ENCODE measurements at regions not wholly inside any gene's neighbourhood (a gene's known extent, or its start where the extent isn't known, plus 50 kb on each side); places are given as distances from the start of the nearest gene placed in this dataset.
"Not testable (repeated sequence)": the region's sequence is repeated elsewhere in the genome, so short reads cannot be mapped to it uniquely, and the experiment has no call there.

GRCh38 chr5:2106721-2107120 lies 224.0 kb upstream of the IRX4 start:
- in situ Hi-C loops (cut with MboI; ENCODE audit: low pct_unique_long_range_greater_than_20kb, low sequenced_read_pairs): no loop called here
- no peak for DNase-seq

GRCh38 chr5:2105141-2105540 lies 222.4 kb upstream of the IRX4 start:
- in situ Hi-C loops (cut with MboI; ENCODE audit: low pct_unique_long_range_greater_than_20kb, low sequenced_read_pairs): no loop called here
- DNase-seq: no peak

DNA sequence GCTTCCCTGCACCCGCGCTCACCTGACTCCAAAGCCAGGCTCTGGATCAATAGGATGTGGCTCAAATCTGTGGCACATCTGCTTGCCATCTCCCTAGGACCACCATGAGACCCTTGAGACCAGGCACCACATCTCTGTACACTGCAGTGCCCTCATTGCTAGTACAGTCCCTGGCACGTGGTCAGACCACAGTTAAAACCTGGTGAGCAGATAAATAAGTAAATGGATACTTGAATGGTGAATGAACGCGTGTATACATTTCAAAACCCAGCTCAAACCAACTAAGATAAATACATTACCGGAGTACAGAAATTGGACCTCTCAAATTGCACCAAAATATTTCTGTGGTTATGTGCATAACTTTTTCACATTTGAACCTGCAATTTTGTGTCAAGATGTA lies 221.2 kb upstream of the IRX4 start:
- no peak for DNase-seq

DNA sequence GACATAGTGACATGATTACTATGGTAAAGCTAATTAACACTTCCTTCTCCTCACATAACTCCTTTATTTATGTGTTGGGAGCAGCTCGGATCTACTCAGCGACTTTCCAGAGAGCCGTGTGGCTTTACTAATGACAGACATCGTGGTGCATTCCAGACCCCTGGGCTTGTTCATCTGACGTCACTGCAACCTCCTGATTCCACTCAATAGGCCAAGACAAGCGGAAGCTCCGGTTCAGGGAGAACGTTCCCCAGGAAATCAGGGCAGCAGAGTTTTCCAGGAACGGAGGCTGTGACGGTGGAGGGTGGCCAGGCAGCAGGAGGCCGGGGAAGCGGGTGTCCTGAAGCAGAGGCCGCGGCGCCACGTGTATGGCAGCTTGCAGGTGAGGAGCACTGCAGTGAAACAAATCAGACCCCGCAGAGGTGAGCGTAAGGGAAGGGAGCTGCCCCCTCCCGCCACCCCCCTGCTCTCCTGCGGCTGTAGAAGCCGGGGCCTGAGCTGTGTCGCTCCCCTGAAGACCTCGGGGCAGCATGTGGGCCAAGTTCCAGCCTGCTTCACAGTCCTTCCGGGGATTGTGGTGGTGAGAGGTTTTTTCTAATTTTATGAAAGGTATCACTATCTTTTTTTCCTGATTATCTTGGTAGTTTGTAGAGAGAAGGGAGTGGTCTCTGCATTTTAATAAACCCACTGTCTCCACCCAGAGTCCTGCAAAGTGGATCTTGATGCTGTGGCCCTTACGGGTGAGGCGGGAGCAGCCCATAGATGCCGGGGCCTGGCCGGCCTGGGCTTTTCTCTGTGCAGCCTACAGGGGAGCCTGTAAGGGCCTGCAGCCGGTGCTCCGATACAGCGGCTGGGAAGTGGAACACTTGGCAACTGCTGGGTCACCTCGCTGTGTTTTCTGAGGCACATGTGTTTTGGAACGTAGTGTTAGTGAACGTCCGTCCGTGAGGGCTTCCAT lies 220.4 kb upstream of the IRX4 start:
- in situ Hi-C loops (cut with MboI; ENCODE audit: low pct_unique_long_range_greater_than_20kb, low sequenced_read_pairs): no loop called here

More for the DNA sequence above, 221.2 kb upstream of the IRX4 start:
- in situ Hi-C loops (cut with MboI; ENCODE audit: low pct_unique_long_range_greater_than_20kb, low sequenced_read_pairs): no loop called here

GRCh38 chr5:2101685-2102084 lies 219.0 kb upstream of the IRX4 start:
- in situ Hi-C loops (cut with MboI; ENCODE audit: low pct_unique_long_range_greater_than_20kb, low sequenced_read_pairs): no loop called here
- DNase-seq: no peak

More for the DNA sequence above, 220.4 kb upstream of the IRX4 start:
- no peak for DNase-seq

DNA sequence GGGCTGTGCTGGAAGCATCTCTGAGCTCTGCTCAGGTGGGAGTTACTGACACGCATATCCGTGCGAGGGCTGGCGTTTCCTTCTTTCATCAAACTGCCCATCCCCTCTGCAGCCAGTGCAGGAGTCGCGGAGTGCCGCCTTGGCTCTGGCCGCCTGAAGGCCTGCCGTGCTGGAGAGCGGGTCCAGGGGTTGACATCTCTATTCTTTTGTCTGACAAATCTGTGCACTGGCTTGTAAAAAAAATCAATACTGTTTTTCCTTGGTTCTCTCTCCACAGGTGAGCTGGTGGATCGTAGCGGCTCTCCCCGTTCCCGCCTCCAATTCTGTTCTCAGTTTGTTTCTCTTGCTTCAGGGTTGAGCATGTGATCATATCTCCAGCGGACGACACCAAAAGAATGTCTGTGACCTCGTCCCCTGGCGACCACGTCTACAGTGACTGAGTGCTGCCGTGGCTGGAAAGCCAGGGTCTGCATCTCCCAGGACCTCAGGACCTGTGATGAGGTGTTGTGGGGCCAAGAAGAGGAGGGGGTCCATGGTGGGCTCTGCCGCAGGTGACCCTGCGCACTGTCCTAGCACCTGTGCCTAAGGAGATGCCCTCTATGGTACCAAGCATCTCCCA lies 214.3 kb upstream of the IRX4 start:
- DNase-seq: no peak
- in situ Hi-C loops (cut with MboI; ENCODE audit: low pct_unique_long_range_greater_than_20kb, low sequenced_read_pairs): no loop called here

GRCh38 chr5:2095011-2095410 lies 212.3 kb upstream of the IRX4 start:
- DNase-seq: no peak

GRCh38 chr5:2094616-2094995 lies 211.9 kb upstream of the IRX4 start:
- in situ Hi-C loops (cut with MboI; ENCODE audit: low pct_unique_long_range_greater_than_20kb, low sequenced_read_pairs): no loop called here
- no peak for DNase-seq

More at GRCh38 chr5:2095011-2095410, 212.3 kb upstream of the IRX4 start:
- in situ Hi-C loops (cut with MboI; ENCODE audit: low pct_unique_long_range_greater_than_20kb, low sequenced_read_pairs): no loop called here

DNA sequence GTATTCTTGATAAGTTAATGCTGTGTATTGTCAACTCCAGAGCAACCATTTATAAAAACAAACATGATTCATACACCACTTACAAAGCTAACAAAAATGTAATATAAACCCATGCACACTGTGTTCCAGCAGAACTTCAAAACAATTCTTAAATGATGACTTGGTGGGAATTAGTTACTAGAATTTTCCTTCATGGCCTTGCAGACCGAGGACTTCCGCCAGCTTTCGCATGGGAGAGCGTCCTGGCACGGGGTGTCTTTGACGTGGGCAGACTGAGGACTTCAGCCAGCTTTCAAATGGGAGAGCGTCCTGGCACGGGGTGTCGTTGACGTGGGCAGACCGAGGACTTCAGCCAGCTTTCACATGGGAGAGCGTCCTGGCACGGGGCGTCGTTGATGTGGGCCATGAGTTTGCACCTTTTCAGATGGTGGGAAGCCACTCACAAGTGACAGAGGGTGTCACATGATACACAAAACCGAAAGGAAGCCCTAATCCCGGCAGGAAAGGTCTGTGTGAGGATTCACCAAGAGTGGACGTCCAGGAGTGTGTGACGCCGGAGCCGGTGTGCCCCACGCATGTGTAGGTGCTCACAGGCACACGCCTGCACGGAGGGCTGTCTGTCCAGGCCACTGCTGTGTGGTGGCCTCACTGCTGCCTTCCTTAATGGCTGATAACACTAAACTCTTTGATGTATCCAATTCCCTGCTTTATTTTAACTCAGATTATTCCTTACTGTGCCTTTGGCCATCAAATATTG lies 211.3 kb upstream of the IRX4 start:
- DNase-seq: no peak
- in situ Hi-C loops (cut with MboI; ENCODE audit: low pct_unique_long_range_greater_than_20kb, low sequenced_read_pairs): no loop called here

DNA sequence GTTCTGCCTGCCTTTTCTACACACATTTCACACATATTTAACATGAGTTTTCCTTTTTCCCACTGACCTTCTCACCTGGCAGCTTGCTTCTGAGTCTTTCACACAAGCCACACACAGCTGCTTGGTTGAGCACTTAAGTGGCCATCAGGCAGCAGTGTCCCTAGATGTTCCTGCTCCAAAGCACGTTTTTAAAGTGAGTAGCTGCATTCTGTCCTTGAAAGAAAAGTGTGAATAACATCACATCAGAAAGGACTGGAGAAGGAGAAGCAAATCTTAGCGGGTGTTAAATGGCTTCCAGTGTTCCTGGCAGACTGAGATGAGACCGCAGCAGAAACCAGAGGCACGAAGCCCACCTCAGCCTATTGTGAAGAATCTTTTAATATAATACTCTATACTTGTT lies 209.2 kb upstream of the IRX4 start:
- no peak for DNase-seq
- in situ Hi-C loops (cut with MboI; ENCODE audit: low pct_unique_long_range_greater_than_20kb, low sequenced_read_pairs): no loop called here

GRCh38 chr5:2087980-2088379 lies 205.3 kb upstream of the IRX4 start:
- in situ Hi-C loops (cut with MboI; ENCODE audit: low pct_unique_long_range_greater_than_20kb, low sequenced_read_pairs): no loop called here

GRCh38 chr5:2075365-2075764 lies 192.6 kb upstream of the IRX4 start:
- no peak for DNase-seq
- in situ Hi-C loops (cut with MboI; ENCODE audit: low pct_unique_long_range_greater_than_20kb, low sequenced_read_pairs): no loop called here

More at GRCh38 chr5:2087980-2088379, 205.3 kb upstream of the IRX4 start:
- no peak for DNase-seq

GRCh38 chr5:2071562-2071961 lies 188.8 kb upstream of the IRX4 start:
- in situ Hi-C loops (cut with MboI; ENCODE audit: low pct_unique_long_range_greater_than_20kb, low sequenced_read_pairs): no loop called here
- DNase-seq: no peak

GRCh38 chr5:2070787-2071186 lies 188.1 kb upstream of the IRX4 start:
- in situ Hi-C loops (cut with MboI; ENCODE audit: low pct_unique_long_range_greater_than_20kb, low sequenced_read_pairs); DNase-seq: not testable (repeated sequence)

DNA sequence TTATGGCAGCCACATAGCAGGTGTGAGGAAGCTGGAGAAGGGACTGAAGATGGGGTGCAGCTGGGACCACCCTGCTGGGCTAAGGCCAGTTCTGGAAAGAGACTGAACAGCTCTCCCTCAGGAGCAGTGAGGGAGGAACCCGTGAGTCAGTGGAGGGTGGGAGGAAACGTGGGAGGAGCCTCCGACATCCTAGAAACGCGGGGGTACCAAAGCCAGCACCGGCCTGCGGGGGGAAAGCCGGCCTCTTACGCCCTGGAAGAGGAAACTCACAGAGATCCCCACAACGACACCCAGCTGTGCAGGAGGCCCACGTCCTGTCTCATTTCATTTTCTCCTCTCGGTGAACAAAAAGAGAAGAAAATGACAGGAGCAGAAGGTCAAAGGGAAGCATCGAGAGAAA lies 185.8 kb upstream of the IRX4 start:
- no peak for DNase-seq
- in situ Hi-C loops (cut with MboI; ENCODE audit: low pct_unique_long_range_greater_than_20kb, low sequenced_read_pairs): no loop called here

- in situ Hi-C loops (cut with MboI; ENCODE audit: low pct_unique_long_range_greater_than_20kb, low sequenced_read_pairs): no loop called here
Observed at GRCh38 chr5:2066373-2066772, 183.6 kb upstream of the IRX4 start.

DNA sequence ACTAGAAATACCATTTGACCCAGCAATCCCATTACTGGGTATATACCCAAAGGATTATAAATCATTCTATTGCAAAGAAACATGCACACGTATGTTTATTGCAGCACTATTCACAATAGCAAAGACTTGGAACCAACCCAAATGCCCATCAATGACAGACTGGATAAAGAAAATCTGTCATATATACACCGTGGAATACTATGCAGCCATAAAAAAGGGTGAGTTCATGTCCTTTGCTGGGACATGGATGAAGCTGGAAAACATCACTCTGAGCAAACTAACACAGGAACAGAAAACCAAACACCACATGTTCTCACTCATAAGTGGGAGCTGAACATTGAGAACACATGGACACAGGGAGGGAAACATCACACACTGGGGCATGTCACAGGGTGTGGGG lies 180.7 kb upstream of the IRX4 start:
- in situ Hi-C loops (cut with MboI; ENCODE audit: low pct_unique_long_range_greater_than_20kb, low sequenced_read_pairs); DNase-seq: not testable (repeated sequence)

More at GRCh38 chr5:2066373-2066772, 183.6 kb upstream of the IRX4 start:
- DNase-seq: no peak

DNA sequence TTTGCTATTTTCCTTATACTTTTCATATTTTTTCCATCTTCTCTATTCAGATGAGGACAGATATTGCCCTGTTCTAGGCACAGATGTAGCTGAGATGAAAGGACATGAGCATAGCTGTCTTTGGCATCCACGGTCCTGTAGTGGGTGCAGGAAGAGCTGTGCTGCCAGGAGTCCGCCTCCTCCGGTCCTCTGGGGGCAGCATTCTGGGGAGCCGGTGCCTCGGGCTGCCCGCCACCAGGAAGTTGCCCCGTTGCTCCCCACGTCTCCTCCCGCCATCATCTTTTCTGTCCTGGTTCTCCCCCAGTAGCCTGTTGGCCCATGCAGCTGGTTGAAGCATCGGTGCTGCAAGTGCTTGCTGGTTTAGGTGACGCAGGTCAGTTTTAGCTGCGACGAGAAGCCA lies 170.0 kb upstream of the IRX4 start:
- DNase-seq: no peak
- in situ Hi-C loops (cut with MboI; ENCODE audit: low pct_unique_long_range_greater_than_20kb, low sequenced_read_pairs): no loop called here

DNA sequence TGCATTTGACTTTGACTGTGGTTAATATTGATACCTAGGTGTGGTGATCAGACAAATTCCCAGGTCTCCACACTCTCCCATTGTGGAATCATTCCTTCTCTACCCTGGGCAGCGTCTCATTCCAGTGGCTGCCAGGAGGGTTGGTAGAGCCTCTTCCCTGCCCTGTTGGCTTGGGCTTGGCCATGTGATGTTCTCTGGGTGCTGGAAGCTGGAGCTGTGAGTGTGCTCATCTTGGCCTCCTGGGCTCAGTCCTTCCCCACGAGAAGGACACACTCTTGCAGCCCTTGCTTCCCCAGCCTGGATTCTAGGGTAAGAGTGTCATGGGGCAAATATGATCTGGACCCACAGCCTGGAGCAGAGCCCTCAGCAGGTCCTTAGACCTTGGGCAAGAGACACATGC lies 167.2 kb upstream of the IRX4 start:
- in situ Hi-C loops (cut with MboI; ENCODE audit: low pct_unique_long_range_greater_than_20kb, low sequenced_read_pairs): no loop called here

GRCh38 chr5:2048664-2049063 lies 165.9 kb upstream of the IRX4 start:
- no peak for DNase-seq
- in situ Hi-C loops (cut with MboI; ENCODE audit: low pct_unique_long_range_greater_than_20kb, low sequenced_read_pairs): no loop called here

More for the DNA sequence above, 167.2 kb upstream of the IRX4 start:
- DNase-seq: no peak

Measured in KBM-7 (cell line).